SK-N-MC (cell line): ENCODE measurements at regions not wholly inside any gene's neighbourhood (a gene's known extent, or its start where the extent isn't known, plus 50 kb on each side); places are given as distances from the start of the nearest gene placed in this dataset.

Experiments
- EZH2 ChIP-seq: fragments of 200-600 bp; sonication (generic); IDR thresholded peaks from one replicate; pipeline ENCODE4 v1.6.1; 2017; ENCODE audit warnings: antibody characterized with exemption
- POLR2AphosphoS5 ChIP-seq: IDR thresholded peaks from 2 replicates; pipeline ENCODE4 v1.6.1; 2012; ENCODE audit warnings: mild to moderate bottlenecking, low read depth, low read length, borderline replicate concordance

- TF ChIP-seq EZH2 (no peak), POLR2AphosphoS5 (no peak)
Observed at GRCh38 chr12:9351136-9351535, 142.9 kb upstream of the PZP start.
